ENCODE measurements at regions not wholly inside any gene's neighbourhood (a gene's known extent, or its start where the extent isn't known, plus 50 kb on each side); places are given as distances from the start of the nearest gene placed in this dataset.

DNA sequence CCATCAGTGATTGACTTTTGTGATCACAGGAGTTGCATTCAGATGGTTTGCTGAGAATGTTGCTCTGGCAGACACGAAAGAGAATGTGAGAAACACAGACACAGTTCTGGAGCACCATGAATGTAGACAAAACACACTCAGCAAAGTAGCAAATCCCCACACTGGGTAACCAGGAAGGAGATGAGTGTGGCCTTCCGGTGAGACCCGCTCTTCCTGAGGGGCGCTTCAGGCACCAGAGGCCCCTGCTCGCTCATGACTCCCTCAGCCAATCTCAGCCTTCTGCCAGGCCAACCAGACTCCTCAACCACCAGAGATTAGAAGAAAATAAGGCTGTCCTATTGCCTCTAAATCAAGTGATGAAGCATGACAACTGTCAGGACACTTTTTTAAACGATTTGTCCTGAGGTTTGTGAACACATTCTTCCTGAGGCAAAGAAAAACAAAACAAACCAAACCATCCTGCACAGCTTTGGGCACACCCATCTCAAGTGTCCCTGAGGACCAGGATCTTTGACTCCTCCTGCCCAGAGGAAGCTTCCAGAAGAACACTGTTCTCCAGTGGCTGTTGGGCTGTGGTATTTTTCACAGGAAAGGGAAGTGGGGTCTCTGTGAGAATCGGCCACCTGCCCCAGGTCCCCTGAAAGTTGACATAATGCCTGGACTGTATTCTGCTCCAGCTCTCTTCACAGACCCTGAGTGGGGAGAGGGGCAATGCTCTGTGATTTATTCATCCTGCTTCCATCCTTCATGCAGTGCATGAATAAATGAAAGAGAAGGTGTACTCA lies 152.8 kb downstream of the BCL11A start:
- DNase-seq: no peak

DNA sequence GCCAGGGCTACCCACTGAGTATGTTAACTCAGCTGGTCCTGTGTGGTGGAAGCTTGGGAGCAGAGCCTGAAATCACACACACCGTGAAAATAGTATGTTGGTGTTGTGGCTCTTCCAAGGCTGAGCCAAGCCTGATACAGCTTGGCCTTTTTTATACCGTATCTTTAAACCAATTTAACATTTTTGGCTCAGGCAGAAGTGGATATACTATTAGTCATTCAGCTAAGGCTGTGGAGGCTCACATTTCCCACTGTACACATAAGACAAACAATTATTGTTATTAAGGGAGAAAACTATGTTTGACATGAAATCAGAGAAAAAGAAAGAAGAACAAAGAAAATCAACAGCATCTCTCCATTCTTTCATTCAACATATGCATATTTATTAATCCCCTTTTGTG lies 159.0 kb downstream of the BCL11A start:
- DNase-seq: no peak

DNA sequence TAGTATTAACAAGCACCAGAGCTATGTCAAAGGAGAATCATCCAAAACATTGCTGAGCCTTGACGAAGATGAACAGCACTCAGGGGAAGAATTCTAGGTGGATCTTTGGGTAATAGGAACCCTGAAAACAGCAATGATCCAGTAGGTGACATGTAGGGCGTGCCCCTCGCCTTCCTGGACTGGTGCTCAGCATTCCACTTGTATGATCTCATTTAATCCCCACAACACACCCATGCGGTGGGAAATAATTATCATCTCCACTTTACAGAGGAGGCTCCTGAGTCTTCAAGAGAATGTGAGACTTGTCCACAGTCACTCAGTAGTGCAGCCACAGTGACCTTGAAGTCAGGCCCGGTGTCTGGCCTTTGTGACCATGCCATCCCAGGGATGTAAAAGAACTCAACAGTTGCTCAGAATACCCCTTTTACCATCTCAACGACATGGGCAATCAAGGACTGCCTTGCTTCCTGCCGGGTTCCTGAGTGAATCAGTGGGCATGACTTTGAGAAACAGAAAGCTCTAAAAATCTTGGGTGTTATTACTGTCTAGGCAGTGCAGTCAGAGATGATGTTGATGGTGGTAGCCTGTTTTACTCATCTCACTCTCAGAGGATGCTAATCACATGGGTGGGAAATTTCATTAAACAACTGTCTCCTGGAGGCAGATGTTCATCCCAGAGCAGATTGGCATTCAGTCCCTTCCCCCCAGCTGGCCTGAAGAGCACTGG lies 161.6 kb downstream of the BCL11A start:
- no peak for DNase-seq

DNA sequence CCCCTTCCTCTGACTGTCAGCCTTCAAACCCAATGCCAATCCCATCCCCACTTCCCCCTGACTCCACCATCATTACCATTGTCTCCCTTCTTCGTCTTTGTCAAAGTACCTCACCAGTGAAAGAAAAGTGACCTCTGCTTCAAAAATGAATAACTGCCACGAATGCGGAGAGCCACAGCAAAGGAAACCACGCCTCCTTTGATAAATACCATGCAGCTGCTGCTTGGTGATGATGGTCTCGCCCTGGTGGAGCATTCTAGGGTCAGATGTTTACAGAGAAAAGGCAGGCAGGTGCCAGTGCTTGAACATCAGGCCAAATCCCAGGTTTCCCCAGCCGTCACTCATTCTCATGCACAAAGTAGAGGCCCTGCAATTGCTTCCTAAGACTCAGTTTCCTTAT lies 162.2 kb downstream of the BCL11A start:
- DNase-seq: no peak

DNA sequence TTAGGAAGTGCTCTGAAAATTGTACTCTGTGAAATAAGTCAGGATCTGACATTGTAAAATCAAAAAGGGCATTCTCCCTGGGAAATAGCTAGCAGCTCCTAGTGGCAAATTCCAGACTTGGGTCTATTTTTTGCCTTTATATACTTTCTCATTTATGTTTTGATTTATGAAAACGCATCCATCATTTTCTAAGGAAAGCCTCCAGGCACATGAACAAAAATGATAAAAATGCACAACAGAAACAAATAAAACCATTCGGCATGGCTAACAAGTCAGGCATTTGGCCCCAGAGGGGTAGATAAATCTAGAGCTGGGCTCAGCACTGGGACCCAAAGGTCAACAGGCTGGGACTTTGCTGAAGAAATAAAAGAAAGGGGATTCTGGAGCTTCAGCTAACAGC lies 167.0 kb downstream of the BCL11A start:
- DNase-seq: no peak

DNA sequence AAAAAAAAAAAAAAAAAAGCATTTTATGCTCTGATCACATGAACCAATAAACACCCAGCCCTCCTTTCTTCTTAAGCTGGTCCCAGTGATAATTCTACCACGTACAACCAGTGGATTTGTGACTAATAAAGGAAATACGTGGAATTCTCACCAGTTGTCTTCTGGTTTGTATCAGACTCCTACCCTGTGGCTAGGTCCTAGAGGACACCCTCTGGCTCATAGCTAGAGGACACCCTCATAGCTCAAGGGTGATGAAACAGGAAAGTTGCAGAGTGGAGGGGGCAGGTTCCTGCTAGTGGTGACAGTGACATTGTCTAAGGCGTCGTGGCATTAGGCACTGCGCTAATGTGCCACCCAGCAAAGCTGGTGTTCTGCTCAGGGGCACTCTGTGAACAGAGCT lies 167.8 kb downstream of the BCL11A start:
- peak; percentile 30 for DNase-seq

DNA sequence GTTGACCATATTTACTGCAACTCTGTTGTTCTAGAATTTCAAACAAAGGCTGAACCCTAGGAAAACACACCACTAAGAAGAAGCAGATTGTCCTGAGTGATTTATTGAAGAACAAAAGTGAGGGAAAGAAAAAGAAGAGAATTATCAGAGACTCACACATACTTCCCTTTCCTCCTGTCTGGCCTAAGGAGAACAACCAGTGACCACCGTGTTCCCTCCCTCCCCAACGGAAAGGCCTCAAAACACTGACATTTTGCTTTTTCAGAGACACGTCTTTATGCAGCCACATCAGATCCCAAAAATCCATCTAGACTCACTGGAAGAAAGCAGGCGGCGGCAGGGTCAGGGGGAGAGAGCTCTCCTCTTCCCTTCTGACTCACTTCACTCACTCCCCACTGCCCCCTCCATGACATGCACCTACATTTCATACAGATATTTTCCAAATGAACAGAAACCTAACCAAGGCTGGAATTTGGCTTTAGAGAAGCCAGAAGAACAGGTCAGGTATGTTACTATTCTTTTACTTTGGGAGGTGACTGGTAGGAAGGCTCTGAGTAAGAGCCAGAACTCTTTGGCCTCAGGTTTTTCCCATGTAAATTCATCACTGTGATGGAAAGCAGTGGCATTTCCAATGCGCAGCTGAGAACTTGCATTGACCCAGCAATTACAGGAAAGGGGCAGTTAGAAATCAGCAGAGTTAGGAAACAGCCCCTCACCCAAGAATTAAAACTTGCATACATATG lies 169.9 kb downstream of the BCL11A start:
- DNase-seq: no peak

DNA sequence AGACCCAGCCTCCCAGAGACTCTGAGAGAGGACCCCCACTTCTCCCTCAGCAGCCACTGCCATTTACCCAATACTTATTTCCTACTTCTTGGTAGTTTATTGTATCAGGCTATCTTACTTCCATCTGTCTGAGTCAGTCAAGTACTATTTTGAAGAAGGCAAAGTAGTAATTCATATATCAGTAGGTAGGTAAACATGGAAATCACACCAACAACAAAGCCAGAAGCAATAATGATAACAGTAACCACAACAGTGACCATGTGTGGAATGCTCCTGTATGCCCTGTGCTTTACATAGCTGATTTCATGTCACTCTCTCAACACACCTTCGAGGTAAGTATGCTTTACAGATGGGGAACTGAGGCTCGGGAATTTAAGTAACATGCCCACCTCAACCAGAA lies 173.0 kb downstream of the BCL11A start:
- DNase-seq: no peak

DNA sequence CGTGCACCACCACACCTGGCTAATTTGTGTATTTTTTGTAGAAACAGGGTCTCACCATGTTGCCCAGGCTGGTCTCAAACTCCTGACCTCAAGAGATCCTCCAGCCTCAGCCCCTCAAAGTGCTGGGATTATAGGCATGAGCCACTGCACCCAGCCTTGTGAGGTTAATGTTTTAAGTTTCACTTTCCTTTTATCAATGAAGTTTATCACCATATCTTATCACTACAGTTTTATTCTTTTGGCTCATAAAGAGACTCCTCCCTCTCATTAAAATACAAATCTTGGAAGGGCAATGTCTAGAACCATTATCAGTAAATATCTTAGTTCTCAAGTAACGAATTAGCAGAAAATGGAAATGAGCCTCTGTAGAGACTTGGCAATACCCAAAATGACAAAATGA lies 173.8 kb downstream of the BCL11A start:
- no peak for DNase-seq

DNA sequence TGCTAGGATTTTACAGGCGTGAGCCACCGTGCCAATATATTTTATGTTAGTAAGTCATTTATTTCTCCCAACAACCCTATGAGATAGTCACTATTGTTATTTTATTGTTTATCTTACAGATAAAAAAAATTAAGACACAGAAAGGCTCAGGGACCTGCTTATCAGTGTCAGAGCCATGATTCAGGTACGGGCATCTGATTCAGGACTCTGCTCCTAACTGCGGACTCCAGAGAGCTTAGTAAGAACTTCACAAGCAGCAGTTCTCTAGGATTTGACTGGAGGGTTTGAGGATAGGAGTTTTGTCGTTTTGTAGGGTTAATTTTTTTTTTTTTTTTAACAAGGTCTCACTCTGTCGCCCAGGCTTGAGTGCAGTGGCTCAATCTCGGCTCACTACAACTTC lies 174.2 kb downstream of the BCL11A start:
- DNase-seq: no peak

DNA sequence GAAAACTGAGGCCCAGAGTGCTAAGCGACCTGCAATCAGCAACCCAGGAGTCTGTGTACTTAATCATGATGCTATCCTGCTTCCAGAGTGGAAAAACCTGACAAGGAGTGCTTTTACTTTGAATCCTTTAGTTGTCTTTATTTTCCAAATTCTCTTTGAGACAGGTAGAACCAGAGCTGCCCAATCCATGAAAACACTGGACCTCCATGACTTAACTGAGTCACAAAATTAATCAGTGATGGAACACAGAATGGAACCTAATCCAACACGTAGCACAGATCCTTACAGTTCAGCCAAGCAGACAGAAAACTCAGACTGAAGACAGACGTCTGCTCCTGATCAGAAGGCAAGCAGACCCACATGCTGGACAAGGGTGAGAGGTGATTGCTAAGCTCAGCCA lies 175.6 kb downstream of the BCL11A start:
- no peak for DNase-seq

DNA sequence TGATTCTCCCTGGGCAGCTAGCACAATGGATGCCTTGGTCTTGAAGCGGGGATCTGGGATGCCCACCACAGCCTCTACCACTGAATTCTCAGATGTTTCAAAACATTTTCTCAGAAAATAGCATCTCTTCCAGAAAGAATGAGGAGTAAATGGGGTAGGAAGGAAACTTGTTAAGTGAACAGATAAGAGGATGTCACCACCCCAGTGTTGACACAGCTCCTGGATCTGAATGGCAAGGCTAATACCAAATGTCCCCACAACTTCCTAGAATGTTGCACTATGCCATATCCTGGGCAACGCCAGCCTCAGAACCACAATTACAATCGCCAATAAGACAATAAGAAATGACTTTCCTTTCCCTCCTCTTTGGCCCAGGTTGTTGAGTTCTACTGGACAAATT lies 177.2 kb downstream of the BCL11A start:
- no peak for DNase-seq

DNA sequence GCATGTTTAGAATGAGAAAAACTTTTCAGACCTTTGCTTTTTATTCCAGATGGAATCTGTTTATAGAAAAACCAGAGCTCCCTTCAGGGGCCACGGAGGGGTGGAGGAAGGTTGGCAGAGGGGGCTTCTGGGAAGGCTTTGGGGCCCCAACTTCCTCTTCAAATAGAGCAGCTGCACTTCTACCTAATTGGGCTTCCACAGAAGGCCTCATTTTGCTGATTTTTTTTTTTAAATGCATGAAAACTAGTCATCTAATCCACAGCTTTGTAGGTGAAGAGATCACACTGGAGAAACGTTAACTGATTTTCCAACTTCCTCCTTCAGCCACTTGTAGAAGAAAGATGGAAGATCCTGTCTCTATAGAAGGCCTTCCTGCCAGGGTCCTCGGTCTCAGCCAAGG lies 181.8 kb downstream of the BCL11A start:
- DNase-seq: no peak

DNA sequence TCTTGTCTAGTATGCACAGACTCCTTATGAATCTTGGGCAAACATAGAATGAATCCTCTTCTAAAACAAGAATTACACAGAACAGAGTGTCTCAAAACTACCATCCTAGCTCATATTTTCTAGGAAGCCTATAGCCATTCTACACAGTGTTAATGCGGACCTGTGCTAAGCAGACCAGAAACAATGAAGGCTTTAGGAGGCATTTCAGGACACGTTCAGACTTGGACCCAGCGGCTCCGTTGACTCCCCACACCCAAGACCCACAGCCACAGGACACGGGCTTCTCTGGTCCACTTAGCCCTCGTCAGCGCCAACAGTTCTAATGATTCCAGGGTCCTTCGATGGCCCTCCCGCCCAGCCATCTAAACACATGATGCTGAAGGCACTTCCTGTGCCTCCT lies 182.2 kb downstream of the BCL11A start:
- no peak for DNase-seq

DNA sequence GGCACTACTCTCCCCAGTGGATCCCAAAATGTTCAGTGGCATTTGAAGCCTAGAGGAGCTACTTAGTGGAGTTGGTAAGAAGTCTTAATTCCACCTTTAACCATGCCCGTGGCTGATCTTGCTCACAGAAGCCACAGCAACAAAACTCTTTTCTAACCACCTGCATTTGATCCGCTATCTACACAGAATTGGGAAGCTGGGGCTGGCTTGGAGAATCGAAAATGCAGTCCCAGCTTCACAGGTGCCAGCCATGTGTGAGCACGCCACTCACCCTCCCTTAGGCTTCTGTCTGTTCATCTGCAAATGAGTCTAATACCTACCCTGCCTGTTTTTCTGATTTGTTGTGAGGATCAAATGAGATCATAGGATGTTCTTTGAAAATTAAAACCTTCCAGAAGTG lies 182.6 kb downstream of the BCL11A start:
- no peak for DNase-seq

DNA sequence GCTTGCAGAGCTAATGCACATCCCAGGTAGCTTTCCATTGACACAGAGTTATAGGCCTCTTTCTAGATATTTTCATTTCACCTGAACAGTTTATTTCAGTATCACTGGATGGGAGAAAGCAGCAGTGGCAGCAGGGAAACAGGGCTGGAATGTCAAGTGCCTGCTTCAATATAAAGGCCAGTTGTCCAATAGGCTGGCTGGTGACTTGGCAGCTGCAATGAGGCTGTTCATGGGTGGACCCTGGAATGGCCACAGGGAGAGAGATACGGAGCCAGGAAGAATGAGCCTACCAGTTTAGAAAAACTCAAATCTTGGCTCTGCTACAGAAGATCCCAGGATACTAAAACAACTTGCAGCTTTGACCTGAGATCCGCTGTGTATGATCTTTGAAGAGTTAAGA lies 185.0 kb downstream of the BCL11A start:
- DNase-seq: no peak

DNA sequence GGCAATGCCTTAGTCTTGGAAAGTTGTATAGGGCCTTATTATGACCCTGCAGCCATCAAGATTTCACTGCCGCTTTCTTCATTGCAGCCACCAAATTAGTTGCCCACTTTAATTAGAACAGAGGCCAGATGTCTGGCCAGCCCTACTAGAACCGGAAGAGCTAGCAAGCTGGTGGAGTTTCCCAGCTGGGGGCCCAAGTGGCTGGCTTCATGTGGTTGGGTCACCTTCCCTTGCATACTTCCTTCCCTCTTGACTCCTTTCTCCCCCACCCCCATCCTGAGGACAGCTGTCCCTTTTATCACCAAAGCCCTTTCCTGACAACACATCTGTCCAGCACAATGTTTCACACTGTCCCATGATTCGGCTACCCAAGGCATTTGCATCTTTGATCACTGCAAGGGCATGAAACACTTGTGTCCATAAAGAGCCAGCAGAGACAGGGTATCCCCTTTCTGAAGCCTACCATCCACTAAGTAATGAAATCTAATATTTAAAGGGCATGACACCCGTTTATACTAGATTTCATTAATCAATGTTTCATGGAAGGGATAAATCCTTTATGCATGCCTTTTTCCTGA lies 187.2 kb downstream of the BCL11A start:
- DNase-seq: peak; percentile 53

DNA sequence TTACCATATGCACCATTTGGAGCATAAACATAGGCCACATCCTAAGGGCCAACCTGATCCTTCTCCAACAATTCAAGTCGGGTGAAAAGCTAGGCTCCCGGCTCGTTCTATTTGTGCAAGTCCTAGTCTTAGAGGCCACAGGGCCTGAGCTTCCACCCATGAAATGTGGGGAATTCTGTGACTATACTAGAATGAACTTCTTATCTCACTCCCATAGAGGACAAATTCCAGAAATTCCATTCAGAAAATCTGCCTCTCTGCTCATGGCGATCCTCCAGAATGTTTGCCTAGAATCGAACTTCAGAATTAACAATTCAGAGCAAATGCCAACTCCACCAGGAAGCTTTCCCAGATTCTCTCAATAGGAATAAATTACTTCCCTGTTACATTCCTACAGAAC lies 187.9 kb downstream of the BCL11A start:
- no peak for DNase-seq

DNA sequence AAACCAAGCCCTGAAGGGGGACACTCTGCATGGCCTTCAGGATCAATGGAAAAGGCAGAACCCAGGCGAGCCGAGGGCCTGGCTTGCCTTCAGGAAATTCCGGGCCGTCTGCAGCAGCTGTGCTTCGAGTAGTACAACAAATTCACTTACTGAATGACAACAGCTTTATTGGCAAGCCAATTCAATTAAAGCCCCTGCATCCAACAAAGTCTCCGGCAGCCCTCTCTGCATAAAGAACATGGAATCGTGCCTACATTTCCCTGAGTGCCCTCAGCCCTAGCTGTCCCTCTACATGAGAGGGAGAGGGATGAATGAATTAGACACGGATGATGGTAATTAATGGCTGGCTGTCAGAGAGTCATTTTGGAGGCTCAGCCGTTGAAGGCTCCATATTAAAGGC lies 189.0 kb downstream of the BCL11A start:
- DNase-seq: no peak

DNA sequence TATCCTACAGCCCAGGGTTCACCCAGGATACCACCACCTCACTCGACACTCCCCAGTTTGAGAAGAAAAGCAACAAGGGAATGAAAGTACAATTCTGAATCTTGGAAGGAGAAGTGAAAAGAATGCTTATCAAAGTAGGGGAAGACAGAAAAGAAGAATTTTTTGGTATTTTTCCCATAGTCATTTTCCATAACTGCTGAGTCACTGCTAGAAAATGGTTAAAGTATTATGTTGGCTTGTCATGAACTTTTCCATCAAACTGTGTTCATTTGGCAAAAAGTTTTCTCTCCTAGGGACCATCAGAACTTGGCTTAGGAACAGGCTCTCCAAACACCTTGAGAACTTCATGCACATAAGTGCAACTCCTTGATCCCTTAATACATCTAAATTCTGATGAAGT lies 192.0 kb downstream of the BCL11A start:
- no peak for DNase-seq

DNA sequence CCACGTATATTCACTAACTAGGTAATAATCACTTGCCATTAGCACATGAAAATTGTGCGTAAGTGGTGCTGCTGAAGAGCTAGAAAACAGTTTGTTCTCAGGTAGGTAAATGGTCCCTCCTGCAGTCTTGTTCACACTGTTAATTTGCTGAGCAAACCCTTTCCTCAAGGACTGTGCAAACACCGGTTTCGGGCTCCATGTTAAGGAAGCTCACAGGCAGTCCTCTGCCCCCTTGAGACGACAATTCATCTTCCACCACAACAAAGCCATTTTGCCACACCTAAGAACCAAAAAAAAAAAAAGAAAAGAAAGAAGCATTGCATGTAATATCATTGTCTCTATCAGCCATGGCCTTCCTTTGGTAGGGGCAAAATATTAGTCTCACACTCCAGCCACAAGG lies 193.9 kb downstream of the BCL11A start:
- DNase-seq: no peak

DNA sequence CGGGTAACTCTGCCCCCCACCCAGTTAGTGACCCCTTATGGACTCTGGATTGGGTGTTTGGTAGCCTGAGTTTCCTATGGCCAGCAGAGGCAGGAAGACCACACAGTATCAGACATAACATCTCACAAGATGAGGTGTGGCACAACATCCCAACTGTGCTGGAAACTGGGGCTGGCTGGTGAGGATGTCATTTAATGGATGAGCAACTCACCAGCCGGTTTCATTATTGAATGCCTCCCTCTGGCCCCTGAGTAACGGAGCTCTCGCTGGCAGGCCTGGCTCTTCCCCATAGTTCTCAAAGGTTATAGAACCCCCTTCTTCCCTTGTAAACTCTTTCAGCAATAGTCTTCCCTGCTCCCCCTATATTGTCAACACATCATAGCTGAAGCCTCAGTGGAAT lies 195.0 kb downstream of the BCL11A start:
- no peak for DNase-seq

DNA sequence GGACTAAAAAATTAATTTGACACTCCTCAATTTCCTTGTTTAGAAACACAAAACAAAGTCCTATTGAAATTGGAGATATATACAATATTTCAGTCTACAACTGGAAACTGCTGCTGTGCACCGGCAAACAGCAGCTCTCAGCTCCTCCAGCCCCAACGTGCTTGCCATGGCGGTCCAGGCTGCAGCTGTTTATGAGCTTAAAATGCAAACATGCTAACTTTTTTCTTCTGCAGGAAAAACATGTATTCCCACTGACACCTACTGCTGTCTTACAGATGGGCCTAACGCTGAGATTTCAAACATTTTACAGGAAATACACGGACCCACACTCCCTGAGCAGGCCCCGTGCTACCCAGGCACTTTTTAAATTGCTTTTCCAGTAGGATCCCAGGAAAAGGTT lies 195.5 kb downstream of the BCL11A start:
- DNase-seq: no peak

DNA sequence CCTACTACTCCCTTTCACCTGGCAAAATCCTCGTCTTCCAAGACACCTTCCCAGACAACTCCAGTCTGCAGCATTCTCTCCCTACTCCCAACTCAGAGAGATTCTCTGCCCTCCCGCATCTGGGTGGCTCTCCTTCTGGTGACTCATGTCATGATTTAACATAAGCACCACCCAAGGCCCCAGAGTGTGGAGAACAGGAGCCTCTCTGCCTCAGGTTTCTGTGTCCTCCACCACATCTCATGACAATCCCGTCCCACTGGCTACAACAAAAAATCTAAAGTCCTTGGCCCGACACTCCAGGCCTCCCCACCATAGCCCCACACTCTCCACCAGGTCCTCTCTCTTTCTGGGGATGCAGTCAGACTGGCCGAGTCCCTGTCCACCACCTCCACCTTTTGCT lies 197.1 kb downstream of the BCL11A start:
- no peak for DNase-seq

Measured in CD4-positive, alpha-beta T cell treated with Interleukin-15 for 1 hour (primary cell).